GM18519 (cell line): ENCODE measurements at regions not wholly inside any gene's neighbourhood (a gene's known extent, or its start where the extent isn't known, plus 50 kb on each side); places are given as distances from the start of the nearest gene placed in this dataset.
"Not testable (repeated sequence)": the region's sequence is repeated elsewhere in the genome, so short reads cannot be mapped to it uniquely, and the experiment has no call there.

Experiments
- ATAC-seq: cut with Tn5 transposase; IDR thresholded peaks from one replicate; pipeline ENCODE4 v1.9.1; 2021; ENCODE audit warnings: mild to moderate bottlenecking, moderate library complexity; ENCODE audit not compliant: unreplicated experiment, low FRiP score

DNA sequence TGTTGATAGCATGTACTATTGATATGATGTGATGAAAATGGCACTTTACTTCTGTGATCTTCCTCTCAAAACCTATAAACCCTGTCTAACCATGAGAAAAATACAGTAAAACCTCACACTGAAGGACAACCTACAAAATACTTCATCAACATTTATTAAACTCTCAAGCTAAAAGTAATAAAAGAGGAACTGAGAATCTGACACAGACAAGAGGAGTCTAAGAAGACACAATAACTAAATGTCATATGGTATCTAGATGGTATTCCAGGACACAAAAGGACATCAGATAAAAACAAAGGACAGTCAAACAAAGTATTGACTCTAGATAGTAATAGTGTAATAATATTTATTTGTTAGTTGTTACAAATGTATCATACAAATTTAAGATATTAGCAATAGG lies 655.3 kb downstream of the SH3BGRL start:
- ATAC-seq, result no peak

DNA sequence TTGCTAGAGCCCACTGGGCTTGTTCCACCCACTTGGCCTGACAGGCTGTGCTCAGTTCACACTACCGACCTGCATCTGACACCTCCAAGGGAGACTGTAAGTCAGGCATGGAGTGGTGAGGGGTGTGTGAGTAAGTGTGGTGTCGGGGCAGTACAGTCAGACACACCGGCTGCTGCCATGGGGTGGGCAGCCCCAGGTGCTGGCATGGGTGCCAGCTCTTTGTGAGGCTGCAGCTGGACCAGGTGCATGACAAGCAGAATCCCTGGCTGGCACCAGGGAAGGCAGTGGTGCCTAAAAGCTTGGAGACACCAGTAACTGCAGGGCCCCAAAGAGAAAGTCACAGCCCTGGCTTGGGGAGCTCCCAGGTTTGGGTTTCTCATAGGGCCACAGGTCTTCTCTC lies 665.0 kb downstream of the SH3BGRL start:
- ATAC-seq, result no peak

DNA sequence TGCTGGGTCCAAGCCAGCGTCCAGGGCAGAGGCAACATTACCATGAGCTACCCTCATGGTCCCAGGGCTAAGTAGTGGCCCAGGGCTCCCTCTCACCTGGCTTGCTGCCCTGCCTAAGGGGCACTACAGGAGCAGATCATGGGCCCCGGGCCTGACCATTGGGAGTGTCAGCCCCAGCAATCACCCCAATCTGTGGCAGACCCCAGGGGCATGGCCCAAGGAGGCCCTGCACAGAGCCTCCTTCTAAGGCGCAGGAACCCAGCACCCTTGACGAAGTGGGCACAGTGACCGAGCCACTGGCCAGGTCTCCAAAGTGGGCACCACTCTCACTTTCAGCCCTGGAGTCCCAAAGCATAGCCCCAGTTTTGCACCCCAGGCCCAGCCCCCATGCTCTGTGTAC lies 667.1 kb downstream of the SH3BGRL start:
- no peak for ATAC-seq

DNA sequence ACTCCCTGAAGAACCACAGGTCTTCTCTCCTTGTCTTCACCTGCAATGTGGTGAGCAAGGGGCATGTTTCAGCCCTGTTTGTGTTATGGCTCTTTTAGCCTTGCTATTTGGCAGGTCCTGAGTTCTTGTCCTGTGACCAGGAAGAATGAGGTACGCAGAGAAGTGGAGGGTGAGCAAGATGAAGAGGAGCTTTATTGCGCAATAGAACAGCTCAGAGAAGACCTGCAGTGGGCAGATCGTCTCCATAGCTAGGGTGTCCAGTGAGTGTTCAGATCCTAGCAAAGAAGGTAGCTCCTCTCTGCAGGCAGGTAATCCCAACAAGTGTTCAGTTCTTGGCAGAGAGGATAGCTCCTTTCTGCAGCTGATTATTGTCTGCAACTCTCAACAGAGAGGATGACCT lies 672.9 kb downstream of the SH3BGRL start:
- no peak for ATAC-seq

DNA sequence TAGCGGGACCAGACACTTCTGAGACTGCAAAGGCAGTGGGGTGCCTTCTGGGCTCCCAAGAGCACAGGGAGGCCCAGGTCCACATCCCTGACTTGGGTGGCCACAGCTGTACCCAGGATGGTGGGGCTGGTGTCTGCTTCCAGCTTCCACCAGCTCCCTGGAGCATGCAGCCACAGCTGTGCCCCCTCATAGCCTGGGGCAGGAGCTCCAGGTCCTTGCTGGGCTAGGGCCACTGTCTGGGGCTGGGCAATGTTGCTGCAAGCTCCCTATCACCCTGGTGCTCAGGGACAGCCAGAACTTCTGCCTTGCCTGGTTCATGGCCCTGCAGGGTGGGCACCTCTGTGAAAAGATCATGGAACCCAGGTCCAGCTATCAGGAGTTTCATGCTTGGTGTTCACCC lies 673.9 kb downstream of the SH3BGRL start:
- ATAC-seq, result no peak

DNA sequence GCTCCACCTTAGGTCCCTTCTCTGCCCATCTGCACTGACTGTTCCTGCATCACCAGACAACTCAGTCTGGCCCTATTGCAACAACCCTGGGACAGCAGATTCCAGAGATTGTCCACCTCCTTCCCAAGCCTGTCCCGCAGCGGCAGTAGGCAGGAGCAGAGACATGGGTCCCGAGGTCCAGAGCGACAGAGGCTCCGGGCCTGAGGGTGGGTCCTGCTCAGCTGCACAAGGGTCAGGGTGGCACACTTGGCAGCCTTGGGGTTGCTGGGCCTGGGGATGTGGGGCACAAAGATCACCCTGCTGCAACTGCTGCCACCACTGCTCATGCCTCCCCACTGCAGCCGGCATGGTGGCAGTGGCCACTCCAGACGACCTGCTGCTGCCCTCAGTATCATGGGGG lies 674.5 kb downstream of the SH3BGRL start:
- no peak for ATAC-seq

DNA sequence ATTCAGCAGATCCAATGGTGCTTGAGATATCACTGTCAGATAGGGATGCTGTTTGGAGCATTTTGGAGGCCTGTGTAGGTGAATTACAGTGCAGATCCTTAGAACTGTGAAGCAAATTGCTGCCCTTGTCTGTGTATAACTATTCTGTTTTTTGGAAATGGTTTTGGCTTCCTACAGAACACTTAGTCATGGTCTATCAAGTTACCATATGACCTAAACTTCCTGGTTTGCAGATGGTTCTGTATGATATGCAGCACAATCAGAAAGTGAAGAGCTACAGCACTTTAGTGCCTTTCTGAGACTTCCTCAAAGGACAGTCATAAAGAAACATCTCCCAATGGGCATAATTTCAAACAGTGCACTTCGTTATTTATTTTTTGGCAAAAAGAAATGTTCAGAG lies 688.6 kb downstream of the SH3BGRL start:
- no peak for ATAC-seq

DNA sequence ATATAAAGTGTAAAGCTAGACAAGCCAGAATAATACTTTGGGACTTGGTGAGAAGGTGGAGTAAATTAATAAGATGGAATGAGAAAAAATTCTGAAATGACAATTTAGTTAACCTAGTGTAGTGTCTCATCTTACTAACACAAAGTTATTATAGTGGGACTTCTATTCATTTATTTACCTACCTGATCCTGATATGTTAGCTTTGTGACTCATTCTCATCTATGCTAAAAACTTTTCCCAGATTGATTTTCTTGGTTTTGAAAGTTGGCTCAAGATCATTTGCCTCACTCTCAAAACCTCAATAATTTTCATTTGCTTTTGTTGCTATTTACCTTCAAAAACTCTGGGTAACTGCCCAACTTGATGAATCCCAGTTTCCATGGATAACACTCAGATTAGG lies 698.6 kb downstream of the SH3BGRL start:
- no peak for ATAC-seq

DNA sequence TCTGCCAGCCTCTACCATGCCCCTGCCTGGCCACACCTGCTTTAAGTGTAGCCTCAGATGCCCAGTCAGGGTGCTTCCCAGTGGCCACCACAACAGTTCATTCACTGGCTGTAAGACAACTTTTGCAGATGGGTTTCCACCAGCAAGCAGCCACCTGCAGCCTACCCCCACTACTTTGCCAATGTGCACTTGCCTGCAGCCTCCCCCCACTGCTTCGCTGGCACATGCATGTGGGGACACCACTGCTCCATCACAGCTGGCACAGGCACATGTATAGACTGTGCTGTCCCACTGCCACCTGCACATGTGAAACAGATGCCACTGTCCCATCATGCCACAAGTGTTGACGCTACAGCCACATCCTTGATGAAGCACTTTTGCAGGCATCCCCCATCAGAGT lies 723.9 kb downstream of the SH3BGRL start:
- ATAC-seq, result no peak

DNA sequence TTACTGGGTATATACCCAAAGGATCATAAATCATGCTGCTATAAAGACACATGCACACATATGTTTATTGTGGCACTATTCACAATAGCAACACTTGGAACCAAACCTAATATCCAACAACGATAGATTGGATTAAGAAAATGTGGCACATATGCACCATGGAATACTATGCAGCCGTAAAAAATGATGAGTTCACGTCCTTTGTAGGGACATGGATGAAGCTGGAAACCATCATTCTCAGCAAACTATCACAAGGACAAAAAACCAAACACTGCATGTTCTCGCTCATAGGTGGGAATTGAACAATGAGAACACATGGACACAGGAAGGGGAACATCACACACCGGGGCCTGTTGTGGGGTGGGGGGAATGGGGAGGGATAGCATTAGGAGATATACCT lies 744.0 kb downstream of the SH3BGRL start:
- not testable (repeated sequence) for ATAC-seq

DNA sequence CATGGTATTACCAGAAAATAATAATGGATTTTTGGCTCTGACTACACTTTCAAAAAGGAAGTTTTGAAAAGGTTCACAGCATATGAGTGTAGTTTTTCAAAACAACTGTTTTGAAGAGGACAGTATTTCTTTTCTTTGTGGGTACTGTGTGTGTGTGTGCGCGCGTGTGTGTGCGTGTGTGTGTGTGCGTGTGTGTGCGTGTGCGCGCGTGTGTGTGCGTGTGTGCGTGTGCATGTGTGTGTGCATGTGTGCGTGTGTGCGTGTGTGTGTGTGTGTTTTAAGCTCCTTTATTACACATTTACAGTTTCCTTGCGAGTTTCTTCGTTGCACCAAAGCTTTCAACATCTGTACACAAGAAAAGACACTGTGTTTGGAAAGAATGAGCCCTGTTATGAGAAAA lies 755.4 kb downstream of the SH3BGRL start:
- ATAC-seq, result no peak

DNA sequence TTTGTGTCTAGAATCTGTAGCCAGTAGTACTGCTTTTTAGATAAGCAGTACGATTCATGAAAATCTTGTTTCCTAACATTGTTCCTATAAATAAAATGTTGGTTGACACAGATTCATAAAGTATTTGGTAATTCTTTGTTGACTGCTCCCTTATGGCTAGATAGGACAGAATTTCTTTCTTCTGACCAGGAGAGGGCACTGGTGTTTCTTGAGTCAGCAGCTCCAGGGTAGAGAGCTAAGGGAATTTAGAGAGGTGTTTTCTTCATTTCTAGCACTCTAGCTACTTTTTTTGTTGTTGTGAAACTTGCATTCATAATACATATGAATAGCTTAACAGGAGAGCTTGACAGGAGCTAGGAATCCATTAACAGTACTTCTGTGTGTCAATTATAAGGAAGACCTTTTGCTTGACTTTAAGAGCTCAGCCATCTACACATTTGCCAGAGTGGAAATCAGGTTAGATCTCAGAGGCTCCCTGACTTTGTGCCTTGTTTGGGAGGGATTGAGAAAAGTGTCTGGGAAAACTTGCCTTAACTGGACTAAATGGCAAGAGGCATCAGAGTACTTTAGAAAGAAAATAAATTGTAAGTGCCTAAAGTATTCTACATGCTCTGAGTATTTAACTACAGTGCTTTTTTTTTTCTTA lies 756.1 kb downstream of the SH3BGRL start:
- no peak for ATAC-seq

DNA sequence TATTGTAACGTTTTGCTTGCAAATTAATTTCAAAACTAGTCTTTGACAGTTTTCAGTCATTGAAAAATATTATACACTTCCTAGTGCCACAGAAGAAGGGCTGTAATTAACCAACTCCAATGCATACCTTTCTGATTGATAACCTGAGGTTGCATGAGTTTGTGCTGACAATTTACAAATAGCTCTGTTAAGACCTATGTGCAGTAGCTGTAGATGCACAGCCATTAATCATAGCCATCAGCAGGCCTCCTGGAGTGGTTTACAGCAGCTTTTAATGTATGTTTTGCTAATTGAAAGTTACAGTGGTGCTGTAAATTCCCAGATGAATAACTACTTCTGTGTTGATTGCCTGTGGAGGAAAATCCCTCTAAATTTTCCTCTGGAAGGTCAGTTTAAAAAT lies 758.1 kb downstream of the SH3BGRL start:
- no peak for ATAC-seq

DNA sequence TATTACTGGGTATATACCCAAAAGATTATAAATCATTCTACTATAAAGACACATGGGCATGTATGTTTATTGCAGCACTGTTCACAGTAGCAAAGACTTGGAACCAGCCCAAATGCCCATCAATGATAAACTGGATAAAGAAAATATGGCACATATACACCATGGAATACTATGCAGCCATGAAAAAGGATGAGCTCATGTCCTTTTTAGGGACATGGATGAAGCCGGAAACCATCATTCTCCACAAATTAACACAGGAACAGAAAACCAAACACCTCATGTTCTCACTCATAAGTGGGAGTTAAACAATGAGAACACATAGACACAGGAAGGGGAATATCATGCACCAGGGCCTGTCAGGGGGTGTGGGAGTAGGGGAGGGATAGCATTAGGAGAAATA lies 772.5 kb downstream of the SH3BGRL start:
- not testable (repeated sequence) for ATAC-seq

DNA sequence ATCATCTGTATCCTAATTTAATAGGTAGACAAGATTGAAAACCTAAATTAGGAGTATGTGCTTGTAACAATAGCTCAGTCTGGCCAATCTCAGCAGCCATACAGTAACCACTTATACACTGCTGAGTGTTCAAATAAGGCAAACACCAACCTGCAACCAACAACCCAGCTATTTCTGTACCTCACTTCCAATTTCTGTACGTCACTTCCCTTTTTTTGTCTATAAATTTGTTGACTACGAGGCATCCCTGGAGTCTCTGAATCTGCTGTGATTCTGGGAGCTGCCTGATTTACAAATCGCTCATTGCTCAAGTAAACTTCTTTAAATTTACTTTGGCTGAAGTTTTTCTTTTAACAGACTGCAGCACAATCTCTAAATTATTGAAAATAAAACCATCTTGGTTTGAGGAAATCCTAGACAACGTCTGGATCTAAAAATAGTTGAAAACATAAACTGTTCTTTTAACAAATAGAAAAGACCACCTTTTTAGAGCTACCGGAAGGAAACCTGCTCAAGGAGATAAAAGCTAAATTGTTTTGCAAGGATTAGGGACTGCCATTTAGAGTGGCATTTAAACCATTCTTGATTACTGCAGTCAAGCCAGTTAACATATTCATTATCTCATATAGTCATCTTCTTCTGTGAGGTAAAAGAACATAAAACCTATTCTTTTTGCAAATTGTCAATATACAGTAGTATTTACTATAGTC lies 778.1 kb downstream of the SH3BGRL start:
- no peak for ATAC-seq

DNA sequence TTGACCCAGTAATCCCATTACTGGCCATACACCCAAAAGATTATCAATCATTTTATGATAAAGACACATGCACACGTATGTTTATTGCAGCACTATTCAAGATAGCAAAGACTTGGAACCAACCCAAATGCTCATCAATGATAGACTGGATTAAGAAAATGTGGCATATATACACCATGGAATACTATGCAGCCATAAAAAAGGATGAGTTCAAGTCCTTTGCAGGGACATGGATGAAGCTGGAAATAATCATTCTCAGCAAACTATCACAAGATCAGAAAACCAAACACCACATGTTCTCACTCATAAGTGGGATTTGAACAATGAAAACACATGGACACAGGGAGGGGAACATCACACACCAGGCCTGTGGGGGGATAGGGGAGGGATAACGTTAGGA lies 785.3 kb downstream of the SH3BGRL start:
- not testable (repeated sequence) for ATAC-seq

DNA sequence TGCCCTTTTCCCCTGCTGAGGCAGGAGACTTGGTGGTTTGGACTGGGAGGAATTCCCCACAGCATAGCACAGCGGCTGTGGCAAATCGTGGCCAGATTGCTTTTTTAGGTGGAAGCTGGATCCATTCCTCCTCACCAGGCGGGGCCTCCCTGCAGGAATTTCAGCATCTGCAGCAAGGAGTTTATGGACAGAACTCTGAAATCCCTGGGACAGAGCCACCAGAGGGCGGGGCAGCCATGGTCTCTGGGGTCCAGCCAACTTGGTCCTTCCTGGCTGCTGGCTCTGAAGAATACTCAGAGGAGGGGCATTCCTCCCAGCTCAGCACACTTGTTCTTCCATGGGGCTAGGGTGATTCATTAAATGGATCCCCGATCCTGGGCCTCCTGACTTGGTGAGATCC lies 794.3 kb downstream of the SH3BGRL start:
- ATAC-seq, result no peak

DNA sequence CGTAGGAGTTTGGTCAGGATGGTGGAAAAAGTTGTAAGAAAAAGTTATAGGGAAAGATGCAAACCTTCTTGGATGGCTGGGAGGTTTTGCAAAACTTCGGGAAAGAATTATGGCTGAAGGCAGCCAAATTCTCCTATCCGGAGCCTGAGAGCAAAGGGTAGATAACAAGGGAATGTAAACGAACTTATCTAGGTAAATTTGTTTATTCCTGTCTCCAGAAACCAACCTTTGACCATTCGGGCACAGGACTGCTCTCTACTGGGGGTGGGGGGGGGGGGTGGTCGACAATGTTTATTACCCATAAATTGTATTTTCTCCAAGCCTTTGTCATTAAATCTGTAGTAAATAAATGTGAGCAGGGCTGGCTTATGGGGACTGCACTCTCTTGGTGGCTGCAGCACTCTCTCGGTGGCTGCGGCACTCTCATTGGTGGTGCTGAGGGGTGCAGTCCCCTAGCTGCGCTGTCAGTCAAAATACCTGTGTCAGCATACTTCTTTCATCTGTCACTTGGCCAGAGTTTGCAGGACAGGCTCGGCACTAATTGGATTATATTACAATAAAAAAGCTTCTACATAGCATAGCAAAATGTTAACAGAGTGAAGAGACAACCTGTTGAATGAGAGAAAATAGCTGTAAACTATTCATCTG lies 827.8 kb downstream of the SH3BGRL start:
- ATAC-seq, result no peak

DNA sequence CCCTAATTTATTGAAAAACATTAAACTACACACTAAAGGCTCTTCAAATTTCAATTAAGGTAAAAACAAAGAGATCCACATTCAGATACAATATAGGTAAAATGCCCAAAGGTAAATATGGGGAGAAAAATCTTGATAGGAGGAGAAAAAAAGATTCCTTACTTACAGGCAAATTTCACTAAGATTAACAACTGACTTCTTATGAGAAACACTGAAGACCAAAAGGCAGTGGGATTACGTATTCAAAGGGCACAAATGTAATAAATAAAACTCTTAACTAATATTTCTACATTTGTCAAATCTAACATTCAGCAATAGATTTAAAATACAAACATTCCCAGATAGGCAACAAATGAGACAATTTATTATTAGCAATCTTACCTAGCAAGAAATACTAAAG lies 829.3 kb downstream of the SH3BGRL start:
- no peak for ATAC-seq

DNA sequence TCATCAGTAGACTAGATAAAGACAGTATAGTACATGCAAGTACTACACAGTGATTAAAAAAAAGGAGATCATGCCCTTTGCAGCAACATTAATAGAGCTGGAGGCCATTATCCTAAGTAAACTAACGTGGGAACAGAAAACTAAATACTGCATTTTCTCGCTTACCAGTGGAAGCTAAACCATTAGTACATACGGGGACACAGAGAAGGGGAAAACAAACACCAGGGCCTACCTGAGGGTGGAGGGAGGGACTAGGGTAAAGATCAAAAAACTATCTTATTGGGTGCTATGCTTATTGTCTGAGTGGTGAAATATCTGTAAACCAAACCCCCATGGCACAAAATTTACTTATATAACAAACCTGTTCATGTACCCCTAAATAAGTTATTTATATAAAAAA lies 836.9 kb downstream of the SH3BGRL start:
- no peak for ATAC-seq

DNA sequence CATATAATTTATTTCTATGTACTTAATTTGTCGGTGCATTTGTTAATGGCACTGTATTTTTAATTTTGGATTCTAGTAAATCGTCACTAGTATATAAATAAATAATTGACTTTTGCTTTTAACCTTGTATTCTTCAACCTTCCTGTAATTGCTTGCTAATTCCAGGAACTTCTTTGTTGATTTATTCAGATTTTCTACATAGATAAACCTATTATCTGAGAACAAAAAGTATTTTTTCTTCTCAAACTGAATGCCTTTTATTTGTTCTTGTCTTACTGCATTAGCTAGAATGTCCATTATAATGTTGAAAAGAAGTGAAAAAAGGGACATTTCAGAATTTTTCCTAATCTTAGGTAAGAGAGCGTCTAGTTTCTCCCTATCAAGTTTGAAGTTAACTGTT lies 839.1 kb downstream of the SH3BGRL start:
- ATAC-seq, result no peak

DNA sequence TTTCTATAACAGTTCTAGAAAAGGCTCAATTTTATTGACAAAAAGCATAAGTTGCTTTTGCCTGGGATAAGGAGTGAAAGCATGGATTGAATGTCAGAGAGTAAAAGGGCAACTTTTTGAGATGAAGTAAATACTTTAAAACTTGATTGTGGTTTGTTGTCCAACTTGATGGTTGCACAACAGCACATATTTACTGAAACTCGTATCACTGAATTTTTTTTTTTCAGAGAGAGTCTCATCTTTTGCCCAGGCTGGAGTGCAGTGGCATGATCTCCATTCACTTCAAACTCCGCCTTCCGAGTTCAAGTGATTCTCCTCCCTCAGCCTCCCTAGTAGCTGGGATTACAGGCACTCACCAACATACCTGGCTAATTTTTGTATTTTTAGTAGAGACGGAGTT lies 856.8 kb downstream of the SH3BGRL start:
- no peak for ATAC-seq
